K562 (cell line): ENCODE measurements at regions not wholly inside any gene's neighbourhood (a gene's known extent, or its start where the extent isn't known, plus 50 kb on each side); places are given as distances from the start of the nearest gene placed in this dataset.

ENCODE experiments used
- ATAC-seq: fragments of 200-7000 bp; cut with Tn5 transposase; 3 replicates; pipeline ENCODE4 v1.9.1; 2020; ENCODE audit warnings: moderate library complexity
- BruUV-seq: library from RNA; stranded (reverse); fragments of 400-500 nt; replicated peaks from 2 replicates; lab custom pipeline; 2021; lab: Mats Ljungman, UMichigan
- CTCF ChIA-PET: fragments of 300-600 bp; formaldehyde crosslinking; extraction: SDS; loops from one replicate; lab custom pipeline; 2021; ENCODE audit warnings: low intra/inter-chr PET ratio; lab: Yijun Ruan, JAX
- POLR2A ChIA-PET: fragments of 300-600, 350-650 bp; sonication (Branson Sonifier 250); formaldehyde crosslinking; extraction: SDS; loops from one replicate; lab custom pipeline; 2021; ENCODE audit warnings: antibody characterized with exemption, inconsistent platforms; lab: Yijun Ruan, JAX
- DNase-seq, 4 experiments: peaks; one replicate each; pipeline versions ENCODE4 v3.0.0 to v3.0.0-alpha.2; 2011 to 2018; ENCODE audit warnings: low spot score in 3 of 4, mixed read lengths in 3 of 4; ENCODE audit errors: extremely low read depth in 1 of 4
- FAIRE-seq: peaks from 2 replicates; lab custom pipeline; 2011; peaks lifted over from hg19 to GRCh38; lab: Jason Lieb, UNC
- H2AFZ ChIP-seq: 2 replicates; pipeline ENCODE4 v1.6.0; 2011; ENCODE audit warnings: low read depth, low read length, control low read depth, inconsistent platforms
- H3K27ac ChIP-seq: fragments of 200-600 bp; 3 replicates; pipeline ENCODE4 v1.8.0; 2011; ENCODE audit warnings: low read depth, mild to moderate bottlenecking, control low read depth, inconsistent platforms, low read length, moderate library complexity, mixed read lengths; ENCODE audit errors: extremely low read depth
- H3K27me3 ChIP-seq, 2 experiments: fragments of 300-600 bp in 1 of 2; 2 replicates in 1 of 2; 3 replicates in 1 of 2; pipeline versions ENCODE4 v1.6.0 to v1.8.0; 2011; ENCODE audit warnings: inconsistent platforms in 2 of 2, low read length in 2 of 2, mild to moderate bottlenecking in 1 of 2, mixed read lengths in 1 of 2, moderate library complexity in 1 of 2; ENCODE audit not compliant: control insufficient read depth in 2 of 2, insufficient read depth in 2 of 2
- H3K36me3 ChIP-seq: fragments of 300-600 bp; 3 replicates; pipeline ENCODE4 v1.8.0; 2011; ENCODE audit warnings: mild to moderate bottlenecking, low read length, inconsistent platforms; ENCODE audit not compliant: control insufficient read depth, insufficient read depth
- H3K4me1 ChIP-seq, 2 experiments: fragments of 200-600 bp in 1 of 2; replicated peaks in 1 of 2; 2 replicates in 1 of 2; 3 replicates in 1 of 2; pipeline versions ENCODE4 v1.5.1 to v1.8.0; 2011; ENCODE audit warnings: inconsistent platforms in 2 of 2, low read length in 2 of 2, mild to moderate bottlenecking in 1 of 2, mixed read lengths in 1 of 2, moderate library complexity in 1 of 2; ENCODE audit not compliant: control insufficient read depth in 2 of 2, insufficient read depth in 2 of 2
- H3K4me2 ChIP-seq: 2 replicates; pipeline ENCODE4 v1.6.1; 2011; ENCODE audit warnings: low read length, control low read depth, inconsistent platforms, mixed read lengths; ENCODE audit not compliant: insufficient read depth
- H3K4me3 ChIP-seq: fragments of 200-600 bp; sonication (generic), shearing (Covaris generic); 2 replicates; pipeline ENCODE4 v1.5.1; 2016; ENCODE audit warnings: control low read depth, inconsistent platforms
- H3K79me2 ChIP-seq: fragments of 200-600 bp; 3 replicates; pipeline ENCODE4 v1.8.0; 2011; ENCODE audit warnings: low read length, inconsistent platforms; ENCODE audit not compliant: control insufficient read depth, insufficient read depth
- H3K9ac ChIP-seq, 2 experiments: 2 replicates each; pipeline versions ENCODE4 v1.6.0 to v1.6.1; 2011; ENCODE audit warnings: low read depth in 2 of 2, low read length in 2 of 2, control low read depth in 1 of 2, inconsistent platforms in 1 of 2, mild to moderate bottlenecking in 1 of 2, mixed read lengths in 1 of 2; ENCODE audit not compliant: insufficient read depth in 1 of 2
- H3K9me1 ChIP-seq: one replicate; pipeline ENCODE4 v1.6.0; 2011; ENCODE audit warnings: inconsistent platforms, mild to moderate bottlenecking, low read length, moderate library complexity; ENCODE audit not compliant: control insufficient read depth, insufficient read depth
- H3K9me3 ChIP-seq: replicated peaks from 2 replicates; pipeline ENCODE4 v1.5.1; 2011; ENCODE audit warnings: low read depth, low read length, inconsistent platforms; ENCODE audit not compliant: control insufficient read depth, insufficient read depth
- H4K20me1 ChIP-seq: replicated peaks from 2 replicates; pipeline ENCODE4 v1.6.1; 2011; ENCODE audit warnings: low read length, inconsistent platforms, mixed read lengths; ENCODE audit not compliant: control insufficient read depth, insufficient read depth
- CEBPG ChIP-seq, 3 experiments: fragments of 200-800 bp in 1 of 3; sonication (Bioruptor generic) in 1 of 3; sonication (generic) in 1 of 3; formaldehyde crosslinking in 1 of 3; IDR thresholded peaks in 2 of 3; conservative IDR thresholded peaks in 1 of 3; 2 replicates each; pipeline versions ENCODE4 v1.6.1 to v1.8.0; 2016 to 2022; ENCODE audit warnings: missing compliant biosample characterization in 2 of 3, missing genetic modification characterization in 2 of 3, mild to moderate bottlenecking in 1 of 3, missing genetic modification reagents in 1 of 3
- ETV6 ChIP-seq, 3 experiments: fragments of 150-350 bp in 1 of 3; sonication (generic) in 1 of 3; formaldehyde crosslinking in 1 of 3; IDR thresholded peaks; 2 replicates each; pipeline versions ENCODE4 v1.6.1 to v1.8.0; 2014 to 2022; ENCODE audit warnings: borderline replicate concordance in 2 of 3, low read depth in 2 of 3, antibody characterized with exemption in 1 of 3, low read length in 1 of 3, mild to moderate bottlenecking in 1 of 3, missing genetic modification reagents in 1 of 3
- KLF1 ChIP-seq: fragments of 450-650 bp; IDR thresholded peaks from 2 replicates; pipeline ENCODE4 v1.6.1; 2016; ENCODE audit warnings: missing genetic modification characterization, missing compliant biosample characterization
- POLR2G ChIP-seq: fragments of 200-400 bp; formaldehyde crosslinking; IDR thresholded peaks from 2 replicates; pipeline ENCODE4 v1.6.1; 2017; ENCODE audit warnings: low read depth, mild to moderate bottlenecking, antibody characterized with exemption, low read length, moderate library complexity
- PTBP1 ChIP-seq: fragments of 200-400 bp; formaldehyde crosslinking; IDR thresholded peaks from 2 replicates; pipeline ENCODE4 v1.6.1; 2017; ENCODE audit warnings: low read depth, low read length
- RBM17 ChIP-seq: fragments of 200-400 bp; formaldehyde crosslinking; IDR thresholded peaks from 2 replicates; pipeline ENCODE4 v1.6.1; 2017; ENCODE audit warnings: low read depth, mild to moderate bottlenecking, low read length, borderline replicate concordance
- ZSCAN32 ChIP-seq: fragments of 450-650 bp; formaldehyde crosslinking; IDR thresholded peaks from 2 replicates; pipeline ENCODE4 v1.4.0; 2020; ENCODE audit warnings: mild to moderate bottlenecking, moderate library complexity
- WGBS: fragments of 100-300 bp; shearing (Covaris generic); methylation state at CpG from one replicate; pipeline ENCODE4 v1.1.6; 2016; ENCODE audit warnings: low coverage, mixed read lengths; ENCODE audit not compliant: insufficient coverage; ENCODE audit errors: missing lambda C conversion rate; 5-methylcytosine and 5-hydroxymethylcytosine counted together
- in situ Hi-C: fragments of 300-500 bp; cut with MboI; formaldehyde crosslinking; loops from 4 replicates; pipeline ENCODE4 v1.15.0; 2018; ENCODE audit warnings: inconsistent platforms, mixed read lengths
- intact Hi-C: fragments of 100-400 bp; cut with micrococcal nuclease; formaldehyde crosslinking; loops from 2 replicates; pipeline ENCODE4 v1.14.2; 2022

- H3K27me3 ChIP-seq, result peaks cover 0 to 13% of the 10 kb centered on the region in 2 experiments; a peak in 2 of 5 replicates
- POLR2A ChIA-PET, result no interaction called here
- in situ Hi-C loops, result no loop called here
- no peaks in the 10 kb centered on the region for H3K9me3 ChIP-seq
- DNase-seq, result no peak
- H3K27ac ChIP-seq, result no peak overlapping the region
- FAIRE-seq, result no peak
- no peaks in the 10 kb centered on the region for H3K36me3 ChIP-seq
- H3K9me1 ChIP-seq, result no peaks in the 10 kb centered on the region
- no peak overlapping the region for H3K4me2 ChIP-seq
- no peak overlapping the region for H3K4me3 ChIP-seq
- 0% methylated on average over 9 of the region's 9 CpGs for WGBS
- ATAC-seq, result no peak
- no peaks in the 10 kb centered on the region for H4K20me1 ChIP-seq
- no peak overlapping the region for H2AFZ ChIP-seq
- TF ChIP-seq POLR2G, result no peak
- TF ChIP-seq ZSCAN32 (CRISPR knock-in tag), result no peak
- TF ChIP-seq KLF1 (tag), result no peak
- TF ChIP-seq RBM17, result no peak
- TF ChIP-seq CEBPG (CRISPR knock-in tag; IDR thresholded peaks at IDR 0.05), result no peak
- no peak for TF ChIP-seq CEBPG (tag; conservative IDR thresholded peaks at IDR 0.05 in 1 of 2, IDR thresholded peaks at IDR 0.05 in 1 of 2)
- no peak for TF ChIP-seq PTBP1
- no peak for TF ChIP-seq ETV6 (IDR thresholded peaks at IDR 0.05; ENCODE audit: borderline replicate concordance in 1 of 2, low read depth in 2 of 2, low read length in 1 of 2)
- TF ChIP-seq ETV6 (CRISPR knock-in tag; IDR thresholded peaks at IDR 0.05; ENCODE audit: borderline replicate concordance), result no peak
- TF ChIP-seq, all 486 proteins: peak for 0
- intact Hi-C loops, result no loop called here
- no peaks in the 10 kb centered on the region for H3K4me1 ChIP-seq
- BruUV-seq, result no TSS peak
- no peak overlapping the region for H3K9ac ChIP-seq
- CTCF ChIA-PET, result no interaction called here
- H3K79me2 ChIP-seq, result no peaks in the 10 kb centered on the region
Observed at GRCh38 chr20:60869625-60870024, 382.4 kb upstream of the CDH4 start.
